Prostate gland (tissue), 2 donors: ENCODE measurements at regions not wholly inside any gene's neighbourhood (a gene's known extent, or its start where the extent isn't known, plus 50 kb on each side); places are given as distances from the start of the nearest gene placed in this dataset.

Experiments
- DNase-seq: peaks from one replicate; pipeline ENCODE4 v3.0.0-alpha.2; 2019; ENCODE audit warnings: low spot score
- H3K27ac ChIP-seq, 2 donors: fragments of 200-600 bp; sonication (generic); 2 replicates each; pipeline ENCODE4 v1.5.1; 2017 to 2019
- H3K27me3 ChIP-seq: fragments of 200-600 bp; sonication (generic); replicated peaks from 2 replicates; pipeline ENCODE4 v1.5.1; 2019; ENCODE audit not compliant: insufficient read depth
- H3K36me3 ChIP-seq, 2 donors: fragments of 200-600 bp; sonication (generic); 1 replicate in 1 of 2; 2 replicates in 1 of 2; pipeline versions ENCODE4 v1.5.1 to v1.8.1; 2017 to 2019
- H3K4me1 ChIP-seq: fragments of 200-600 bp; sonication (generic); replicated peaks from 2 replicates; pipeline ENCODE4 v1.5.1; 2019
- H3K4me3 ChIP-seq, 2 donors: fragments of 200-600 bp; sonication (generic); 2 replicates each; pipeline ENCODE4 v1.5.1; 2017 to 2019
- H3K9me3 ChIP-seq: fragments of 200-600 bp; sonication (generic); 2 replicates; pipeline ENCODE4 v1.5.1; 2017
- POLR2A ChIP-seq: fragments of 450-650 bp; IDR thresholded peaks from one replicate; pipeline ENCODE4 v1.6.1; 2016; ENCODE audit warnings: antibody characterized with exemption, mild to moderate bottlenecking
- POLR2AphosphoS5 ChIP-seq: sonication (generic); formaldehyde crosslinking; IDR thresholded peaks from one replicate; pipeline ENCODE4 v1.6.1; 2017; ENCODE audit warnings: antibody characterized with exemption
- WGBS: methylation state at CpG from one replicate; pipeline ENCODE4 v1.1.5; 2018; 5-methylcytosine and 5-hydroxymethylcytosine counted together
- intact Hi-C: fragments of 100-400 bp; cut with DNase I; formaldehyde crosslinking; loops from one replicate; pipeline ENCODE4 v1.14.2; 2022
- TF ChIP-seq, protein P1 (sequence below), 4 experiments: fragments of 200-600 bp in 2 of 4; fragments of 450-650 bp in 2 of 4; sonication (generic) in 2 of 4; IDR thresholded peaks; 1 replicate in 3 of 4; 2 replicates in 1 of 4; pipeline ENCODE4 v1.5.1; 2016 to 2019; ENCODE audit warnings: antibody characterized with exemption in 4 of 4, mild to moderate bottlenecking in 2 of 4, moderate library complexity in 2 of 4

DNA sequence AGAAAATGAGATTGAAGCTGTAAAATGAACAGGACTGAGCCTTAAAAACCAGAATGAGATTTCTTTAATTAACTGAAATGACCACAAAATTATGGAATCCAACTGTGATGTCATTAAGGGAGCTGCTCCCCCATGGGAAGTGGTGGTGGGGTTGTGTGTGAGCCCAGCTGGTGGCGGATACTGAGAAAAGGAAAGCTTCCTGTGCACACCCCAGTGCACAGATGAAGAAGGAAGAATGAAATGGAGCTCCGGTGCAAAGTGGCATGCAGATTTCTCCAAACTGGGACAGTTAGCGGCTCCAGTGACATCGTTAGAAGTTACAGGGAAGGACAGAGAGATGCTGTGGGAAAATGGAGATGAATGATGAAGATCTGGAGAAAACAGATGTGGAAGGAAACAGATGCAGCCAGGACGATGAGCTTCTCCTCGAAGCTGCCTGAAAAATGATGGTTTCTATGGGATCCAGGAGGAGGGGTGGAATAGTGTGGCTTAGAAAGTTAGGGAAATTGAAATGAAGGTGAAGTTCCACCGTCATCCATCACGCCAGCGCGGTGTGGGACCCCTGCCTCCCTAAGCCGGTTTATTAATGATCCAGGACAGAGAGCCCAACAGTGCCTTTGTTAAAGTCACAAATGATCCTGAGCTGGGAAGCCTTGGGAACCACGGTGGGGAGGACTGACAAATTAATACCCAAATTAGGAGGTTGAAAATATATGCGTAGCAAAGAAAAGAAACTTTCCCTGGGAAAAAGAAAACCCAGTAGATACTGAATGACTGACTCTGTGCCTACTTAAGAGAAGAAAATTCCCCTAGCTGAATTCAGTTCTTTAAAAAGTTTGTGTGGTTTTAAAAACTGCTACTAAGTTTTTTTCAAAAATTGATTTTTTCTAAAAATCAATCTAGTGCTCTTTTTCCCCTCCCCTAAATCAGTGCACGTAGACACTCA is 77.2 kb downstream of the TSN start:
- DNase-seq: no peak
- intact Hi-C loops: no loop called here
- no peak for TF ChIP-seq POLR2A
- no peak for TF ChIP-seq POLR2AphosphoS5
- TF ChIP-seq, protein P1, sequence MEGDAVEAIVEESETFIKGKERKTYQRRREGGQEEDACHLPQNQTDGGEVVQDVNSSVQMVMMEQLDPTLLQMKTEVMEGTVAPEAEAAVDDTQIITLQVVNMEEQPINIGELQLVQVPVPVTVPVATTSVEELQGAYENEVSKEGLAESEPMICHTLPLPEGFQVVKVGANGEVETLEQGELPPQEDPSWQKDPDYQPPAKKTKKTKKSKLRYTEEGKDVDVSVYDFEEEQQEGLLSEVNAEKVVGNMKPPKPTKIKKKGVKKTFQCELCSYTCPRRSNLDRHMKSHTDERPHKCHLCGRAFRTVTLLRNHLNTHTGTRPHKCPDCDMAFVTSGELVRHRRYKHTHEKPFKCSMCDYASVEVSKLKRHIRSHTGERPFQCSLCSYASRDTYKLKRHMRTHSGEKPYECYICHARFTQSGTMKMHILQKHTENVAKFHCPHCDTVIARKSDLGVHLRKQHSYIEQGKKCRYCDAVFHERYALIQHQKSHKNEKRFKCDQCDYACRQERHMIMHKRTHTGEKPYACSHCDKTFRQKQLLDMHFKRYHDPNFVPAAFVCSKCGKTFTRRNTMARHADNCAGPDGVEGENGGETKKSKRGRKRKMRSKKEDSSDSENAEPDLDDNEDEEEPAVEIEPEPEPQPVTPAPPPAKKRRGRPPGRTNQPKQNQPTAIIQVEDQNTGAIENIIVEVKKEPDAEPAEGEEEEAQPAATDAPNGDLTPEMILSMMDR (IDR thresholded peaks at IDR 0.05): no peak
- no peaks in the 10 kb centered on the region for H3K36me3 ChIP-seq
- no peaks in the 10 kb centered on the region for H3K4me1 ChIP-seq
- WGBS: 90% methylated on average over 14 of the region's 14 CpGs
- H3K27me3 ChIP-seq: no peaks in the 10 kb centered on the region
- no peak overlapping the region for H3K4me3 ChIP-seq
- H3K27ac ChIP-seq: no peak overlapping the region
- H3K9me3 ChIP-seq: no peaks in the 10 kb centered on the region

GRCh38 chr2:121833358-121833723 is 77.9 kb downstream of the TSN start:
- WGBS: 80% methylated on average over 4 of the region's 4 CpGs
- Histone ChIP-seq H3K4me1 (no peaks in the 10 kb centered on the region), H3K27ac (no peak overlapping the region), H3K36me3 (no peaks in the 10 kb centered on the region), H3K27me3 (no peaks in the 10 kb centered on the region), H3K4me3 (no peak overlapping the region), H3K9me3 (no peaks in the 10 kb centered on the region)
- intact Hi-C loops: no loop called here
- TF ChIP-seq POLR2AphosphoS5: no peak
- TF ChIP-seq, protein P1 (IDR thresholded peaks at IDR 0.05): no peak
- no peak for TF ChIP-seq POLR2A
- DNase-seq: no peak

DNA sequence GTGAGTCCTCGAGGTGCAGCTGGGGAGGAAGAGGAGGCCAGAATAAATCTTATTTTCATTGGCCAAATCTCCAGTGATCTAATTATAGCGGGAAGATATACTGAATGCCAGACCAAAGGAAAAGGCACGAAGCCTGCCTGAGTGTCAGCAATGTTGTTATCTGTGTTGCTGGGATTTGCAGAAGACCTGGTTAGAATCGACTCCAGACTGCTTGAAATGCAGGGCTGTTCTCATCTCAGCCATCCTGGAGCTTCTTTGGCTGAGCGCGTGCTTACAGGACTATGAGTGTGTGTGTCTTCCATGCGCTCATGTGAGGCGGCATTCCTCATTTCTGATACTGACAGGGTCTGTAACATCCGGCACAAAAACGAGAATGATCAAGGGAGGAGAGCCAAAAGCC is 81.2 kb downstream of the TSN start:
- Histone ChIP-seq H3K27ac (no peak overlapping the region), H3K36me3 (no peaks in the 10 kb centered on the region), H3K9me3 (no peaks in the 10 kb centered on the region), H3K4me3 (no peak overlapping the region), H3K27me3 (no peaks in the 10 kb centered on the region), H3K4me1 (no peaks in the 10 kb centered on the region)
- 52% methylated on average over 10 of the region's 10 CpGs for WGBS
- intact Hi-C loops: no loop called here
- TF ChIP-seq, protein P1 (IDR thresholded peaks at IDR 0.05): no peak
- TF ChIP-seq POLR2A (no peak), POLR2AphosphoS5 (no peak)
- DNase-seq: no peak

GRCh38 chr2:121837591-121837990 is 82.1 kb downstream of the TSN start:
- Histone ChIP-seq H3K4me3 (no peak overlapping the region), H3K4me1 (no peaks in the 10 kb centered on the region), H3K27me3 (no peaks in the 10 kb centered on the region), H3K27ac (no peak overlapping the region), H3K9me3 (no peaks in the 10 kb centered on the region), H3K36me3 (no peaks in the 10 kb centered on the region)
- DNase-seq: no peak
- intact Hi-C loops: no loop called here
- TF ChIP-seq POLR2A (no peak), POLR2AphosphoS5 (no peak)
- TF ChIP-seq, protein P1 (IDR thresholded peaks at IDR 0.05): no peak
- 56% methylated on average over 3 of the region's 3 CpGs for WGBS

GRCh38 chr2:121838551-121838950 is 83.1 kb downstream of the TSN start:
- WGBS: 61% methylated on average over 2 of the region's 2 CpGs
- DNase-seq: no peak
- intact Hi-C loops: no loop called here

More at GRCh38 chr2:121838551-121838950, 83.1 kb downstream of the TSN start:
- Histone ChIP-seq H3K27ac (no peak overlapping the region), H3K4me1 (no peaks in the 10 kb centered on the region), H3K4me3 (no peak overlapping the region), H3K27me3 (no peaks in the 10 kb centered on the region), H3K36me3 (no peaks in the 10 kb centered on the region), H3K9me3 (no peaks in the 10 kb centered on the region)
- TF ChIP-seq, protein P1 (IDR thresholded peaks at IDR 0.05): no peak
- TF ChIP-seq POLR2A (no peak), POLR2AphosphoS5 (no peak)
